ENCODE measurements at regions not wholly inside any gene's neighbourhood (a gene's known extent, or its start where the extent isn't known, plus 50 kb on each side); places are given as distances from the start of the nearest gene placed in this dataset.

DNA sequence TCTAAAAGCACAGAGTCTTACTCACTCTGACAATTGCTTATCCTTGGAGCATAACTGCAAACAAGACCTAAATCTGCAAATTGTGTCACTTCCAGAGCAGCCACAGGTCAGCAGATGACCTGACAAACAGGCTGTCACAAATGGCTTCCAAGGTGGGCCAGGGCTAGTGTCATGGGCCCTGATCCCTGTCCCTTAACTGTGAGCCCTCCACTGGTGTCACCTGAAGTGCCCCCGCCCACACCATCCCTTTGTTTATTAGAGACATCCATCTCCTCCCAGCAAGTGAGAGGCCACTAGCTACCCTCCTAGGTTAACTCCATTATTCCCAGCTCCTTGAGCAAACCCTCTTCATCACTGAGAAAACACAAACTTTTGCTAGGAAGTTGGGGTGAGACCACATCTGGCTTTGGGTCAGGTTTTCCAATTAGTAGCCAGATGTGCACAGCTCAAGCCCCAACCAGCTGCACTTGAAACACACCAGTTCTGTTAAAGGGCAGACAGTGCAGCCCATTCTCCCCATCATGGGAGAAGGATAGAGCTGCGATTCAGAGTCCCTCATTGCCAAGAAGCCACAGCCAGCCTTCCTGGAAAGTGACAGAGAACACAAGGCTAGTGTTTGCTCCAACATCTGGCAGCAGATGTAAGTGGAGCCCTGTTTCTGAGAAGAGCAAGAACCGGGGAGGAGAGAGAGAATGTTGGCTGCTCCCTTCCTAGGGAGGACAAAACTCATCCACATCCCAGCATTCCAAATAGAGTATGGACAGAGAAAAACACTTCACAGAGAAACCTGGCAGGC, 75.7 kb upstream of the NANOS1 start:
- TF ChIP-seq RAD21 (IDR thresholded peaks at IDR 0.05; ENCODE audit: low read length): no peak
- TF ChIP-seq, protein P1, sequence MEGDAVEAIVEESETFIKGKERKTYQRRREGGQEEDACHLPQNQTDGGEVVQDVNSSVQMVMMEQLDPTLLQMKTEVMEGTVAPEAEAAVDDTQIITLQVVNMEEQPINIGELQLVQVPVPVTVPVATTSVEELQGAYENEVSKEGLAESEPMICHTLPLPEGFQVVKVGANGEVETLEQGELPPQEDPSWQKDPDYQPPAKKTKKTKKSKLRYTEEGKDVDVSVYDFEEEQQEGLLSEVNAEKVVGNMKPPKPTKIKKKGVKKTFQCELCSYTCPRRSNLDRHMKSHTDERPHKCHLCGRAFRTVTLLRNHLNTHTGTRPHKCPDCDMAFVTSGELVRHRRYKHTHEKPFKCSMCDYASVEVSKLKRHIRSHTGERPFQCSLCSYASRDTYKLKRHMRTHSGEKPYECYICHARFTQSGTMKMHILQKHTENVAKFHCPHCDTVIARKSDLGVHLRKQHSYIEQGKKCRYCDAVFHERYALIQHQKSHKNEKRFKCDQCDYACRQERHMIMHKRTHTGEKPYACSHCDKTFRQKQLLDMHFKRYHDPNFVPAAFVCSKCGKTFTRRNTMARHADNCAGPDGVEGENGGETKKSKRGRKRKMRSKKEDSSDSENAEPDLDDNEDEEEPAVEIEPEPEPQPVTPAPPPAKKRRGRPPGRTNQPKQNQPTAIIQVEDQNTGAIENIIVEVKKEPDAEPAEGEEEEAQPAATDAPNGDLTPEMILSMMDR (IDR thresholded peaks at IDR 0.05): no peak
